Sigmoid colon (tissue), 6 donors: ENCODE measurements at regions not wholly inside any gene's neighbourhood (a gene's known extent, or its start where the extent isn't known, plus 50 kb on each side); places are given as distances from the start of the nearest gene placed in this dataset.
"Not testable (repeated sequence)": the region's sequence is repeated elsewhere in the genome, so short reads cannot be mapped to it uniquely, and the experiment has no call there.

Source experiments
- DNase-seq: peaks from one replicate; pipeline ENCODE4 v3.0.0-alpha.2; 2019
- H3K27ac ChIP-seq, 4 donors: fragments of 200-600 bp; sonication (generic); one replicate each; pipeline ENCODE4 v1.5.1; 2016 to 2019; ENCODE audit warnings: mild to moderate bottlenecking in 1 of 4
- H3K27me3 ChIP-seq, 3 donors: fragments of 200-600 bp; sonication (generic); one replicate each; pipeline ENCODE4 v1.5.1; 2019; ENCODE audit warnings: mild to moderate bottlenecking in 1 of 3
- H3K36me3 ChIP-seq, 4 donors: fragments of 200-600 bp; sonication (generic); one replicate each; pipeline ENCODE4 v1.5.1; 2016 to 2019
- H3K4me1 ChIP-seq, 4 donors: fragments of 200-600 bp; sonication (generic); one replicate each; pipeline ENCODE4 v1.5.1; 2017 to 2019
- H3K4me3 ChIP-seq, 4 donors: fragments of 200-600 bp; sonication (generic); one replicate each; pipeline ENCODE4 v1.5.1; 2017 to 2019; ENCODE audit warnings: mild to moderate bottlenecking in 2 of 4, moderate library complexity in 1 of 4
- H3K9me3 ChIP-seq, 4 donors: fragments of 200-600 bp in 3 of 4; sonication (generic) in 3 of 4; one replicate each; pipeline versions ENCODE4 v1.5.1 to v1.6.1; 2013 to 2019
- EP300 ChIP-seq, 4 donors: sonication (generic); formaldehyde crosslinking; IDR thresholded peaks; one replicate each; pipeline ENCODE4 v1.6.1; 2017; ENCODE audit warnings: antibody characterized with exemption in 4 of 4
- POLR2A ChIP-seq, 2 donors: fragments of 450-650 bp; IDR thresholded peaks; one replicate each; pipeline ENCODE4 v1.6.1; 2016; ENCODE audit warnings: antibody characterized with exemption in 2 of 2, mild to moderate bottlenecking in 2 of 2, moderate library complexity in 2 of 2
- POLR2AphosphoS5 ChIP-seq, 4 donors: sonication (generic); formaldehyde crosslinking; IDR thresholded peaks; one replicate each; pipeline ENCODE4 v1.6.1; 2017; ENCODE audit warnings: antibody characterized with exemption in 4 of 4
- WGBS, 2 donors: extraction: QIAGEN DNeasy Blood & Tissue Kit; methylation state at CpG; one replicate each; pipeline ENCODE4 v1.1.7; 2013; 5-methylcytosine and 5-hydroxymethylcytosine counted together
- intact Hi-C: fragments of 100-400 bp; cut with DNase I; formaldehyde crosslinking; loops from one replicate; pipeline ENCODE4 v1.15.1; 2023
- TF ChIP-seq, protein P1 (sequence below), 4 experiments: fragments of 450-650 bp in 3 of 4; fragments of 200-600 bp in 1 of 4; IDR thresholded peaks; one replicate each; pipeline ENCODE4 v1.5.1; 2016 to 2019; ENCODE audit warnings: antibody characterized with exemption in 4 of 4, mild to moderate bottlenecking in 3 of 4, moderate library complexity in 2 of 4
- donor health status: healthy with polysubstance abuse.
- donor health status: healthy.

DNA sequence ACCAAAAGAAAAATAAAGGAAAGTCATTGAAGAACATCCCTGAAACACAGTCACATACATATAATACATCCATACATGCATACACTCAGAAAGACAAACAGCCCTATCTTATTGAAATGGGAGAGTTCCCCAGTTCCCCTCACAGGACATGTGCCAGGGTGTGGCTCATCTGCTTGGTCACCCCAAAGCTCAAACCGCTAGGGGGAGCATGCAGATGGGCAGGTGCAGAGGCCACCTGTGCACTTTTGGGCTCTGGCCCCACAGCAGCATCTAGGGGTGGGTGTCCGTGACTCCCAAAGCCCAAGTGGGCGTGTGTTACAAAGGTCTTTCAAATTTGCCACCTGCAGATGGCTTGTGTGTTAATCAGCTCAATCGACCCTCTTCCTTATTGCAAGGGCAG is 75.2 kb downstream of the CMAS start:
- Histone ChIP-seq H3K9me3 (no peaks in the 10 kb centered on the region), H3K27me3 (no peaks in the 10 kb centered on the region), H3K4me1 (peaks cover 0 to 9% (median 7%) of the 10 kb centered on the region in 4 donors), H3K27ac (no peak overlapping the region), H3K4me3 (no peak overlapping the region), H3K36me3 (no peaks in the 10 kb centered on the region)
- peak; percentile 63 for DNase-seq
- WGBS, 2 donors: 21 to 41% methylated on average over 4 of the region's 4 CpGs
- intact Hi-C loops: no loop called here
- TF ChIP-seq POLR2A (IDR thresholded peaks at IDR 0.05) (no peak), POLR2AphosphoS5 (IDR thresholded peaks at IDR 0.05) (no peak), EP300 (IDR thresholded peaks at IDR 0.05) (no peak)
- TF ChIP-seq, protein P1, sequence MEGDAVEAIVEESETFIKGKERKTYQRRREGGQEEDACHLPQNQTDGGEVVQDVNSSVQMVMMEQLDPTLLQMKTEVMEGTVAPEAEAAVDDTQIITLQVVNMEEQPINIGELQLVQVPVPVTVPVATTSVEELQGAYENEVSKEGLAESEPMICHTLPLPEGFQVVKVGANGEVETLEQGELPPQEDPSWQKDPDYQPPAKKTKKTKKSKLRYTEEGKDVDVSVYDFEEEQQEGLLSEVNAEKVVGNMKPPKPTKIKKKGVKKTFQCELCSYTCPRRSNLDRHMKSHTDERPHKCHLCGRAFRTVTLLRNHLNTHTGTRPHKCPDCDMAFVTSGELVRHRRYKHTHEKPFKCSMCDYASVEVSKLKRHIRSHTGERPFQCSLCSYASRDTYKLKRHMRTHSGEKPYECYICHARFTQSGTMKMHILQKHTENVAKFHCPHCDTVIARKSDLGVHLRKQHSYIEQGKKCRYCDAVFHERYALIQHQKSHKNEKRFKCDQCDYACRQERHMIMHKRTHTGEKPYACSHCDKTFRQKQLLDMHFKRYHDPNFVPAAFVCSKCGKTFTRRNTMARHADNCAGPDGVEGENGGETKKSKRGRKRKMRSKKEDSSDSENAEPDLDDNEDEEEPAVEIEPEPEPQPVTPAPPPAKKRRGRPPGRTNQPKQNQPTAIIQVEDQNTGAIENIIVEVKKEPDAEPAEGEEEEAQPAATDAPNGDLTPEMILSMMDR (IDR thresholded peaks at IDR 0.05): no peak

DNA sequence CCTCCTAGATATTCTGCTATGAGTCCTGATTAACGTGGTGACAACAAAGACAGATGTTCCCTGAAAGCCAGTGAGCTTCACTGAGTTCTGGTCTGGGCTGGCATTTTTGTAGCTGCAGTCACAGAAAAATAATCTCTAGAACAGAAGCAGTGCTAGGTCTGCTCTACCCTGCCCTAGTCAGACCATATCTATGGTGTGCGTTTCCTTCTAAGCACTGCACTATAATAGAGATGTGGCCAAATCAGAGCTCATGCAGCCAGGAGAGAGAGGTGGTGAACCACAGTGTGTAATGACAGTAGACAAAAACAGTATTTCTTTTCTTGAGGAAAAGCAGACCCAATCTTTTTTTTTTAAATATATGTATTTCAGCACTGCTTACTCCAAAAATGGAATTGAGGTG is 76.3 kb downstream of the CMAS start:
- Histone ChIP-seq H3K9me3 (peaks cover 0 to 5% (median 0%) of the 10 kb centered on the region in 4 donors), H3K27me3 (no peaks in the 10 kb centered on the region), H3K4me1 (peaks cover 0 to 9% (median 7%) of the 10 kb centered on the region in 4 donors), H3K27ac (no peak overlapping the region), H3K36me3 (no peaks in the 10 kb centered on the region), H3K4me3 (no peak overlapping the region)
- intact Hi-C loops: no loop called here
- WGBS, 2 donors: 58 to 65% methylated on average over 2 of the region's 2 CpGs
- no peak for DNase-seq
- TF ChIP-seq, protein P1 (IDR thresholded peaks at IDR 0.05): no peak
- TF ChIP-seq POLR2A (IDR thresholded peaks at IDR 0.05) (no peak), POLR2AphosphoS5 (IDR thresholded peaks at IDR 0.05) (no peak), EP300 (IDR thresholded peaks at IDR 0.05) (no peak)

DNA sequence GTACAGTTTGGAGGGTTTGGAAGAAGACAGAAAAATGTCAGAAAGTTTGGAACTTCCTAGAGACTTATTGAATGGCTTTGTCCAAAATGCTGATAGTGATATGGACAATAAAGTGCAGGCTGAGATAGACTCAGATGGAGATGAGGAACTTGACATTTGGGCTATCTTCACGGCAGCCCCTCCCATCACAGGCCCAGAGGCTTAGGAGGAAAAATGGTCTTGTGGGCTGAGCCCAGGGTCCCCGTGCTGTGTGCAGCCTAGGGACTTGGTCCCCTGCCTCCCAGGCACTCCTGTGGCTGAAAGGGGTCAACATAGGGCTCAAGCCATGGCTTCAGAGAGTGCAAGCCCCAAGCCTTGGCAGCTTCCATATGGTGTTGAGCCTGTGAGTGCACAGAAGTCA is 79.0 kb downstream of the CMAS start:
- TF ChIP-seq POLR2AphosphoS5 (IDR thresholded peaks at IDR 0.05): no peak
- TF ChIP-seq POLR2A (IDR thresholded peaks at IDR 0.05): no peak
- no peak for TF ChIP-seq EP300 (IDR thresholded peaks at IDR 0.05)
- TF ChIP-seq, protein P1 (IDR thresholded peaks at IDR 0.05): no peak
- 88 to 89% methylated on average over 2 of the region's 2 CpGs for WGBS, 2 donors

DNA sequence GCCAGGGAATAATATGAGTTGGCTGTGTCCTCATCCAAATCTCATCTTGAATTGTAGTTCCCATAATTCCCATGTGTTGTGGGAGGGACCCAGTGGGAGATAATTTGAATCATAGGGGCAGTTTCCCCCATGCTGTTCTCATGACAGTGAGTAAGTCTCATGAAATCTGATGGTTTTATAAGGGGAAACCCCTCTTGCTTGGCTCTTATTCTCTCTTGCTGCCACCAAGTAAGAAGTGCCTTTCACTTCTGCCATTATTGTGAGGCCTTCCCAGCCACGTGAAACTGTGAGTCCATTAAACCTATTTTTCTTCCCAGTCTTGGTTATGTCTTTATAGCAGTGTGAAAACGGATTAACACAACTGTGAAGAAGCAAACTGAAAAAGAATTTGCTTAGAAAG is 80.1 kb downstream of the CMAS start:
- H3K27me3 ChIP-seq, H3K4me3 ChIP-seq, H3K36me3 ChIP-seq, H3K27ac ChIP-seq, H3K4me1 ChIP-seq, H3K9me3 ChIP-seq, DNase-seq, intact Hi-C loops: not testable (repeated sequence)
- WGBS, 2 donors: 45 to 58% methylated on average over 2 of the region's 2 CpGs

More for the DNA sequence above, 79.0 kb downstream of the CMAS start:
- DNase-seq: no peak
- H3K36me3 ChIP-seq: no peaks in the 10 kb centered on the region
- H3K27ac ChIP-seq: no peak overlapping the region
- no peak overlapping the region for H3K4me3 ChIP-seq
- H3K4me1 ChIP-seq: peaks cover 0 to 9% (median 7%) of the 10 kb centered on the region in 4 donors
- no peaks in the 10 kb centered on the region for H3K27me3 ChIP-seq
- intact Hi-C loops: no loop called here
- H3K9me3 ChIP-seq: peaks cover 0 to 5% (median 0%) of the 10 kb centered on the region in 4 donors

DNA sequence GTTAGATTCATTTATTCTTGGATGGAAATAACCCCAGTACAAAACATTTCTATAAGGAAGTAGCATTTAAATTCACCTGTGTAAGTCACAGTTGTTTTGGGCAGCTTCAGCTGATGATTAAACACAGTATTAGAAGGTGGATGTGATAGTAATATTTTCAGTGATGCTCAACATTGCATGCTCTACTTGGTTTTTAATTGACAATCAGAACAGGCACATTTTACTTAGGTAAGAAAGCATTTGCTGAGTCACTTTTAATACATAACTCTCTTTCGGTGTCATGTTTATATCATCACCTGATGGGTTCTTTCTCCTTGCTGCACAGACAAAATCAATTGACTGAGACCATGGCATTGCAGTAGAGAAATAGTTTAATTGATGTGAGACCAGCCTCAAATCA is 80.7 kb downstream of the CMAS start:
- WGBS, 2 donors: 0% methylated on average over 1 of the region's 1 CpG
- Histone ChIP-seq H3K9me3 (peaks cover 0 to 5% (median 0%) of the 10 kb centered on the region in 4 donors), H3K4me3 (no peak overlapping the region), H3K36me3 (no peaks in the 10 kb centered on the region), H3K4me1 (peaks cover 0 to 9% (median 7%) of the 10 kb centered on the region in 4 donors), H3K27ac (no peak overlapping the region), H3K27me3 (no peaks in the 10 kb centered on the region)
- TF ChIP-seq, protein P1 (IDR thresholded peaks at IDR 0.05): no peak
- TF ChIP-seq EP300 (IDR thresholded peaks at IDR 0.05) (no peak), POLR2A (IDR thresholded peaks at IDR 0.05) (no peak), POLR2AphosphoS5 (IDR thresholded peaks at IDR 0.05) (no peak)
- no peak for DNase-seq
- intact Hi-C loops: no loop called here
